HEK293 (cell line): ENCODE measurements at regions not wholly inside any gene's neighbourhood (a gene's known extent, or its start where the extent isn't known, plus 50 kb on each side); places are given as distances from the start of the nearest gene placed in this dataset.

Source experiments
- CTCF ChIA-PET: fragments of 350-600 bp; formaldehyde crosslinking; extraction: SDS; loops from one replicate; lab custom pipeline; 2021; ENCODE audit warnings: antibody characterized with exemption; lab: Yijun Ruan, JAX
- POLR2A ChIA-PET: fragments of 300-600 bp; formaldehyde crosslinking; extraction: SDS; loops from one replicate; lab custom pipeline; 2020; ENCODE audit warnings: antibody characterized with exemption, inconsistent platforms; lab: Yijun Ruan, JAX
- H3K27ac ChIP-seq: fragments of 200-500 bp; sonication (Bioruptor generic); 2 replicates; pipeline ENCODE4 v1.5.1; 2014; ENCODE audit warnings: low read depth, low read length, control low read depth, inconsistent platforms; ENCODE audit errors: extremely low read depth
- H3K36me3 ChIP-seq, 2 experiments: fragments of 200-500 bp in 1 of 2; sonication (Bioruptor generic) in 1 of 2; 1 replicate in 1 of 2; 2 replicates in 1 of 2; pipeline ENCODE4 v1.5.1; 2014 to 2017; ENCODE audit warnings: inconsistent platforms in 2 of 2, low read length in 2 of 2; ENCODE audit not compliant: control insufficient read depth in 2 of 2, insufficient read depth in 1 of 2
- H3K4me1 ChIP-seq: fragments of 200-500 bp; sonication (Bioruptor generic); 2 replicates; pipeline ENCODE4 v1.5.1; 2014; ENCODE audit warnings: mild to moderate bottlenecking, low read length, inconsistent platforms; ENCODE audit not compliant: control insufficient read depth, insufficient read depth
- H3K4me3 ChIP-seq: 2 replicates; pipeline ENCODE4 v1.5.1; 2011; ENCODE audit warnings: low read depth, mild to moderate bottlenecking, control low read depth, low read length, moderate library complexity
- H3K9me3 ChIP-seq: fragments of 200-500 bp; sonication (Bioruptor generic); 2 replicates; pipeline ENCODE4 v1.5.1; 2014; ENCODE audit warnings: low read depth, low read length, inconsistent platforms; ENCODE audit not compliant: control insufficient read depth, insufficient read depth
- BCL11A ChIP-seq: fragments of 450-650 bp; formaldehyde crosslinking; IDR thresholded peaks from 2 replicates; pipeline ENCODE4 v1.5.1; 2016; ENCODE audit warnings: low read depth, missing biosample characterization, missing genetic modification characterization
- PRDM1 ChIP-seq: fragments of 450-650 bp; formaldehyde crosslinking; IDR thresholded peaks from 2 replicates; pipeline ENCODE4; 2016; ENCODE audit warnings: missing biosample characterization, missing genetic modification characterization
- REPIN1 ChIP-seq: fragments of 450-650 bp; formaldehyde crosslinking; IDR thresholded peaks from 2 replicates; pipeline ENCODE4 v1.5.1; 2017; ENCODE audit warnings: missing biosample characterization, missing genetic modification characterization, low read depth
- WT1 ChIP-seq: fragments of 450-650 bp; formaldehyde crosslinking; IDR thresholded peaks from 2 replicates; pipeline ENCODE4 v1.5.1; 2016; ENCODE audit warnings: missing biosample characterization, missing genetic modification characterization
- ZBTB48 ChIP-seq: fragments of 450-650 bp; formaldehyde crosslinking; IDR thresholded peaks from 2 replicates; pipeline ENCODE4 v1.5.1; 2016; ENCODE audit warnings: missing biosample characterization, missing genetic modification characterization
- ZFP41 ChIP-seq: fragments of 450-650 bp; formaldehyde crosslinking; IDR thresholded peaks from 2 replicates; pipeline ENCODE4 v1.5.1; 2016; ENCODE audit warnings: missing biosample characterization, missing genetic modification characterization, borderline replicate concordance
- ZFP69B ChIP-seq: fragments of 450-650 bp; formaldehyde crosslinking; IDR thresholded peaks from 2 replicates; pipeline ENCODE4 v1.5.1; 2016; ENCODE audit warnings: missing biosample characterization, missing genetic modification characterization
- ZNF23 ChIP-seq: fragments of 450-650 bp; formaldehyde crosslinking; IDR thresholded peaks from 2 replicates; pipeline ENCODE4 v1.5.1; 2016; ENCODE audit warnings: missing biosample characterization, missing genetic modification characterization, borderline replicate concordance
- ZNF274 ChIP-seq, 2 experiments: fragments of 200-500 bp in 1 of 2; fragments of 450-650 bp in 1 of 2; sonication (Bioruptor generic) in 1 of 2; formaldehyde crosslinking in 1 of 2; IDR thresholded peaks; 2 replicates each; pipeline versions ENCODE4 v1.5.1 to v1.6.1; 2014 to 2016; ENCODE audit warnings: borderline replicate concordance in 1 of 2, inconsistent platforms in 1 of 2, low read length in 1 of 2, missing biosample characterization in 1 of 2, missing genetic modification characterization in 1 of 2
- ZNF292 ChIP-seq: fragments of 450-650 bp; formaldehyde crosslinking; IDR thresholded peaks from 2 replicates; pipeline ENCODE4 v1.5.1; 2016; ENCODE audit warnings: low read depth, missing biosample characterization, missing genetic modification characterization, borderline replicate concordance
- ZNF335 ChIP-seq: fragments of 450-650 bp; formaldehyde crosslinking; conservative IDR thresholded peaks from 2 replicates; pipeline ENCODE4 v1.5.1; 2016; ENCODE audit warnings: missing biosample characterization, missing genetic modification characterization
- ZNF423 ChIP-seq: fragments of 450-650 bp; formaldehyde crosslinking; IDR thresholded peaks from 2 replicates; pipeline ENCODE4 v1.5.1; 2016; ENCODE audit warnings: missing biosample characterization, missing genetic modification characterization
- ZNF561 ChIP-seq: fragments of 450-650 bp; IDR thresholded peaks from 2 replicates; pipeline ENCODE4 v1.5.1; 2018; ENCODE audit warnings: missing biosample characterization, missing genetic modification characterization, borderline replicate concordance
- ZNF585B ChIP-seq: fragments of 450-650 bp; formaldehyde crosslinking; IDR thresholded peaks from 2 replicates; pipeline ENCODE4 v1.5.1; 2016; ENCODE audit warnings: missing biosample characterization, missing genetic modification characterization
- ZNF654 ChIP-seq: fragments of 450-650 bp; formaldehyde crosslinking; IDR thresholded peaks from 2 replicates; pipeline ENCODE4 v1.5.1; 2016; ENCODE audit warnings: low read depth, missing biosample characterization, missing genetic modification characterization
- ZNF701 ChIP-seq: fragments of 450-650 bp; formaldehyde crosslinking; IDR thresholded peaks from 2 replicates; pipeline ENCODE4 v1.5.1; 2016; ENCODE audit warnings: missing biosample characterization, missing genetic modification characterization
- ZNF768 ChIP-seq: fragments of 450-650 bp; formaldehyde crosslinking; IDR thresholded peaks from 2 replicates; pipeline ENCODE4 v1.5.1; 2018; ENCODE audit warnings: missing biosample characterization, mild to moderate bottlenecking, missing genetic modification characterization
- ZNF785 ChIP-seq: fragments of 450-650 bp; formaldehyde crosslinking; IDR thresholded peaks from 2 replicates; pipeline ENCODE4 v1.5.1; 2016; ENCODE audit warnings: missing biosample characterization, missing genetic modification characterization
- TF ChIP-seq, protein P1 (sequence below): fragments of 450-650 bp; formaldehyde crosslinking; IDR thresholded peaks from 2 replicates; pipeline ENCODE4 v1.5.1; 2016; ENCODE audit warnings: missing biosample characterization, missing genetic modification characterization
- TF ChIP-seq, protein P2 (sequence below): fragments of 450-650 bp; IDR thresholded peaks from 2 replicates; pipeline ENCODE4 v1.5.1; 2018; ENCODE audit warnings: missing biosample characterization, missing genetic modification characterization
- TF ChIP-seq, protein P3 (sequence below): fragments of 450-650 bp; formaldehyde crosslinking; IDR thresholded peaks from 2 replicates; pipeline ENCODE4 v1.5.1; 2016; ENCODE audit warnings: missing biosample characterization, missing genetic modification characterization
- TF ChIP-seq, protein P4 (sequence below): fragments of 450-650 bp; formaldehyde crosslinking; IDR thresholded peaks from 2 replicates; pipeline ENCODE4 v1.5.1; 2016; ENCODE audit warnings: missing biosample characterization, missing genetic modification characterization
- TF ChIP-seq, protein P5 (sequence below): fragments of 450-650 bp; formaldehyde crosslinking; conservative IDR thresholded peaks from 2 replicates; pipeline ENCODE4 v1.5.1; 2016; ENCODE audit warnings: low read depth, missing biosample characterization, missing genetic modification characterization

DNA sequence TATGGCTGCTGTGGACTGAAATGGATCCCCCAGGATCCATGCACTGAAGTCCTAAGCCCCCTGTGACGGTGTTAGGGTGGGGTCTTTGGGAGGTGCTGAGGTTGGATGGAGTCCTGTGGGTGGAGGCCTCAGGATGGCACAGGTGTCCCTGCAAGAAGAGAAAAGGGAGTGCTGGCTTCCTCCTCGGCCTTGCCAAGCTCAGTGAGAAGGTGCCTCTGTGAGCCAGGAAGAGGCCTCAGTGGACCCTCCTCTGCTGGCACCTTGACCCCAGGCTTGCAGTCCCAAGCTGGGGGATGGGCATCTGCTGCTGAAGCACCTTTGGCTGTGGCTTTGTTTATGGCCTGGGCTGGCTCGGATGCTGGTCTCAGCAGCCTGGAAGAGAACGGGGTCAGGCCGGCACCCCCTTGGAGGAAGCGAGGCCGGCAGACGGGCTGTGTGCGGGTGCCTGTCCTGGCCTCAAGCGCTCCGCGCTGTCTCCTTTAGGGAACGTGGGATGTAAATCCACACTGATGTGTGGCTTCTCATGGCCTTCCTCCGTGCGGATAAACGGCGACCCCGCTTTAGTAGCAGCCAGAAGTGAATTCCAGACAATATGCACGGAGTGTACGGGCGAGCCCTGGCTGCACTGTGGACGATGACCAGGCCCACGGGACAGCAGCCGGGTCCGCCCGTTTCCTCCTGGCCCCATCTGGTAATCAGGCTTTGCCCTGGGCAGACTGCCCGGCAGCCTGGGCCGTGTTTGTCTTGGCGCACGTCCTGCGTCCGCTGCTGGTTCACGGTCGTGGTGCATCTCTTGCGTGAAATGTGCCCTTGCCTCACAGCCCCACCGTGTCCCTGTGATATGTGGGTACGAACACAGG is 182.6 kb downstream of the ERMARD start:
- no peaks in the 10 kb centered on the region for H3K9me3 ChIP-seq
- no peaks in the 10 kb centered on the region for H3K4me1 ChIP-seq
- no peak overlapping the region for H3K4me3 ChIP-seq
- TF ChIP-seq, protein P1, sequence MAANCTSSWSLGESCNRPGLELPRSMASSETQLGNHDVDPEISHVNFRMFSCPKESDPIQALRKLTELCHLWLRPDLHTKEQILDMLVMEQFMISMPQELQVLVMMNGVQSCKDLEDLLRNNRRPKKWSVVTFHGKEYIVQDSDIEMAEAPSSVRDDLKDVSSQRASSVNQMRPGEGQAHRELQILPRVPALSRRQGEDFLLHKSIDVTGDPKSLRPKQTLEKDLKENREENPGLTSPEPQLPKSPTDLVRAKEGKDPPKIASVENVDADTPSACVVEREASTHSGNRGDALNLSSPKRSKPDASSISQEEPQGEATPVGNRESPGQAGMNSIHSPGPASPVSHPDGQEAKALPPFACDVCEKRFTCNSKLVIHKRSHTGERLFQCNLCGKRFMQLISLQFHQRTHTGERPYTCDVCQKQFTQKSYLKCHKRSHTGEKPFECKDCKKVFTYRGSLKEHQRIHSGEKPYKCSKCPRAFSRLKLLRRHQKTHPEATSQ (tag by site-specific recombination): no peak
- TF ChIP-seq BCL11A (tag by site-specific recombination): no peak
- TF ChIP-seq, protein P2, sequence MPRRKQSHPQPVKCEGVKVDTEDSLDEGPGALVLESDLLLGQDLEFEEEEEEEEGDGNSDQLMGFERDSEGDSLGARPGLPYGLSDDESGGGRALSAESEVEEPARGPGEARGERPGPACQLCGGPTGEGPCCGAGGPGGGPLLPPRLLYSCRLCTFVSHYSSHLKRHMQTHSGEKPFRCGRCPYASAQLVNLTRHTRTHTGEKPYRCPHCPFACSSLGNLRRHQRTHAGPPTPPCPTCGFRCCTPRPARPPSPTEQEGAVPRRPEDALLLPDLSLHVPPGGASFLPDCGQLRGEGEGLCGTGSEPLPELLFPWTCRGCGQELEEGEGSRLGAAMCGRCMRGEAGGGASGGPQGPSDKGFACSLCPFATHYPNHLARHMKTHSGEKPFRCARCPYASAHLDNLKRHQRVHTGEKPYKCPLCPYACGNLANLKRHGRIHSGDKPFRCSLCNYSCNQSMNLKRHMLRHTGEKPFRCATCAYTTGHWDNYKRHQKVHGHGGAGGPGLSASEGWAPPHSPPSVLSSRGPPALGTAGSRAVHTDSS (tag by site-specific recombination): no peak
- no peak for TF ChIP-seq ZNF785
- TF ChIP-seq ZFP41 (tag by site-specific recombination): no peak
- TF ChIP-seq ZNF274 (IDR thresholded peaks at IDR 0.05; ENCODE audit: low read length): no peak
- no peak for TF ChIP-seq ZNF274 (tag by site-specific recombination; IDR thresholded peaks at IDR 0.05; ENCODE audit: borderline replicate concordance)
- TF ChIP-seq, protein P3, sequence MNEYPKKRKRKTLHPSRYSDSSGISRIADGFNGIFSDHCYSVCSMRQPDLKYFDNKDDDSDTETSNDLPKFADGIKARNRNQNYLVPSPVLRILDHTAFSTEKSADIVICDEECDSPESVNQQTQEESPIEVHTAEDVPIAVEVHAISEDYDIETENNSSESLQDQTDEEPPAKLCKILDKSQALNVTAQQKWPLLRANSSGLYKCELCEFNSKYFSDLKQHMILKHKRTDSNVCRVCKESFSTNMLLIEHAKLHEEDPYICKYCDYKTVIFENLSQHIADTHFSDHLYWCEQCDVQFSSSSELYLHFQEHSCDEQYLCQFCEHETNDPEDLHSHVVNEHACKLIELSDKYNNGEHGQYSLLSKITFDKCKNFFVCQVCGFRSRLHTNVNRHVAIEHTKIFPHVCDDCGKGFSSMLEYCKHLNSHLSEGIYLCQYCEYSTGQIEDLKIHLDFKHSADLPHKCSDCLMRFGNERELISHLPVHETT (tag by site-specific recombination): no peak
- TF ChIP-seq ZNF23: no peak
- no peak for TF ChIP-seq ZNF561 (tag by site-specific recombination)
- TF ChIP-seq ZNF335: no peak
- TF ChIP-seq ZNF768 (tag by site-specific recombination): no peak
- no peak for TF ChIP-seq ZNF701 (tag by site-specific recombination)
- TF ChIP-seq, protein P4, sequence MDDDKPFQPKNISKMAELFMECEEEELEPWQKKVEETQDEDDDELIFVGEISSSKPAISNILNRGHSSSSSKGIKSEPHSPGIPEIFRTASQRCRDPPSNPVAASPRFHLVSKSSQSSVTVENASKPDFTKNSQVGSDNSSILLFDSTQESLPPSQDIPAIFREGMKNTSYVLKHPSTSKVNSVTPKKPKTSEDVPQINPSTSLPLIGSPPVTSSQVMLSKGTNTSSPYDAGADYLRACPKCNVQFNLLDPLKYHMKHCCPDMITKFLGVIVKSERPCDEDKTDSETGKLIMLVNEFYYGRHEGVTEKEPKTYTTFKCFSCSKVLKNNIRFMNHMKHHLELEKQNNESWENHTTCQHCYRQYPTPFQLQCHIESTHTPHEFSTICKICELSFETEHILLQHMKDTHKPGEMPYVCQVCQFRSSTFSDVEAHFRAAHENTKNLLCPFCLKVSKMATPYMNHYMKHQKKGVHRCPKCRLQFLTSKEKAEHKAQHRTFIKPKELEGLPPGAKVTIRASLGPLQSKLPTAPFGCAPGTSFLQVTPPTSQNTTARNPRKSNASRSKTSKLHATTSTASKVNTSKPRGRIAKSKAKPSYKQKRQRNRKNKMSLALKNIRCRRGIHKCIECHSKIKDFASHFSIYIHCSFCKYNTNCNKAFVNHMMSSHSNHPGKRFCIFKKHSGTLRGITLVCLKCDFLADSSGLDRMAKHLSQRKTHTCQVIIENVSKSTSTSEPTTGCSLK (tag by site-specific recombination): no peak
- TF ChIP-seq REPIN1 (tag by site-specific recombination): no peak
- TF ChIP-seq WT1 (tag by site-specific recombination): no peak
- no peak for TF ChIP-seq ZFP69B (tag by site-specific recombination)
- H3K36me3 ChIP-seq: no peaks in the 10 kb centered on the region
- POLR2A ChIA-PET: no interaction called here
- CTCF ChIA-PET: no interaction called here
- H3K27ac ChIP-seq: no peak overlapping the region

DNA sequence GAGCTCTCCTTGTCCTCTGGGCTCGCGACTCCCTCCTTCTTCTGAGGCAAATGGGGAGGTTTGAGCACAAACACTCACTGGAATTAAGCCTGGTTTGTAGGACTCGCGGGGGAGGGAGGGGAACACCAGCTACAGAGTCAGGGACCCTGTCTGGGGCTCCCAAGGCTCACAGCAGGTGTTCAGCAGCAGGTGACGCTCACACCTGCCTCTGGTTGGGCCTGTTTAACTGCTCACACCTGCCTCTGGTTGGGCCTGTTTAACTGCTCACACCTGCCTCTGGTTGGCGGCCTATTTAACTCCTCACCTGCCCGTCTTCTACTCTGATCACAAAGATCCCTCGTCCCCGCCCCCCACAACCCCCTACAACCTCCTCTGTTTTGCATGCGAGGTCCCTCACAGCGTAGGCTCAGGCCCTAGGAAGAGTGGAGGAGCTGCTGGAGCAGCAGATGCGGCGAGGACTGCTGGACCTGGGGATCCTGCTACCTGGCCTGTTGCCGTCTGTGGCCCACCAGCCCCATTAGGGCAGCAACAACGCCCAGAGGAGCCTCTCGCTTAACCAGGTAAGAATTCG is 181.9 kb downstream of the ERMARD start:
- POLR2A ChIA-PET: no interaction called here
- no peak for TF ChIP-seq ZNF654 (tag by site-specific recombination)
- no peak for TF ChIP-seq ZBTB48
- no peak for TF ChIP-seq PRDM1 (tag by site-specific recombination)
- TF ChIP-seq ZNF423: no peak
- no peak for TF ChIP-seq ZNF292
- no peak for TF ChIP-seq ZNF585B
- TF ChIP-seq, protein P5, sequence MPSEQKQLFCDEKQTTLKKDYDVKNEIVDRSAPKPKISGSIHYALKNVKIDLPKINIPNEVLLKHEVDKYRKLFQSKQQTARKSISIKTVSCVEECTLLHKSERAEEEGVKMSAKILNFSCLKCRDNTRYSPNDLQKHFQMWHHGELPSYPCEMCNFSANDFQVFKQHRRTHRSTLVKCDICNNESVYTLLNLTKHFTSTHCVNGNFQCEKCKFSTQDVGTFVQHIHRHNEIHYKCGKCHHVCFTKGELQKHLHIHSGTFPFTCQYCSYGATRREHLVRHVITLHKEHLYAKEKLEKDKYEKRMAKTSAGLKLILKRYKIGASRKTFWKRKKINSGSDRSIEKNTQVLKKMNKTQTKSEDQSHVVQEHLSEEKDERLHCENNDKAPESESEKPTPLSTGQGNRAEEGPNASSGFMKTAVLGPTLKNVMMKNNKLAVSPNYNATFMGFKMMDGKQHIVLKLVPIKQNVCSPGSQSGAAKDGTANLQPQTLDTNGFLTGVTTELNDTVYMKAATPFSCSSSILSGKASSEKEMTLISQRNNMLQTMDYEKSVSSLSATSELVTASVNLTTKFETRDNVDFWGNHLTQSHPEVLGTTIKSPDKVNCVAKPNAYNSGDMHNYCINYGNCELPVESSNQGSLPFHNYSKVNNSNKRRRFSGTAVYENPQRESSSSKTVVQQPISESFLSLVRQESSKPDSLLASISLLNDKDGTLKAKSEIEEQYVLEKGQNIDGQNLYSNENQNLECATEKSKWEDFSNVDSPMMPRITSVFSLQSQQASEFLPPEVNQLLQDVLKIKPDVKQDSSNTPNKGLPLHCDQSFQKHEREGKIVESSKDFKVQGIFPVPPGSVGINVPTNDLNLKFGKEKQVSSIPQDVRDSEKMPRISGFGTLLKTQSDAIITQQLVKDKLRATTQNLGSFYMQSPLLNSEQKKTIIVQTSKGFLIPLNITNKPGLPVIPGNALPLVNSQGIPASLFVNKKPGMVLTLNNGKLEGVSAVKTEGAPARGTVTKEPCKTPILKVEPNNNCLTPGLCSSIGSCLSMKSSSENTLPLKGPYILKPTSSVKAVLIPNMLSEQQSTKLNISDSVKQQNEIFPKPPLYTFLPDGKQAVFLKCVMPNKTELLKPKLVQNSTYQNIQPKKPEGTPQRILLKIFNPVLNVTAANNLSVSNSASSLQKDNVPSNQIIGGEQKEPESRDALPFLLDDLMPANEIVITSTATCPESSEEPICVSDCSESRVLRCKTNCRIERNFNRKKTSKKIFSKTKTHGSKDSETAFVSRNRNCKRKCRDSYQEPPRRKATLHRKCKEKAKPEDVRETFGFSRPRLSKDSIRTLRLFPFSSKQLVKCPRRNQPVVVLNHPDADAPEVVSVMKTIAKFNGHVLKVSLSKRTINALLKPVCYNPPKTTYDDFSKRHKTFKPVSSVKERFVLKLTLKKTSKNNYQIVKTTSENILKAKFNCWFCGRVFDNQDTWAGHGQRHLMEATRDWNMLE (tag by site-specific recombination): no peak

More for the DNA sequence above, 181.9 kb downstream of the ERMARD start:
- CTCF ChIA-PET: no interaction called here
- Histone ChIP-seq H3K36me3 (no peaks in the 10 kb centered on the region), H3K27ac (no peak overlapping the region), H3K4me1 (no peaks in the 10 kb centered on the region), H3K9me3 (no peaks in the 10 kb centered on the region), H3K4me3 (no peak overlapping the region)
